ENCODE measurements at regions not wholly inside any gene's neighbourhood (a gene's known extent, or its start where the extent isn't known, plus 50 kb on each side); places are given as distances from the start of the nearest gene placed in this dataset.

GRCh38 chrX:124232523-124233201, 99.8 kb upstream of the TEX13D start:
- Histone ChIP-seq H3K36me3 (ENCODE audit: low read depth) (no peaks in the 10 kb centered on the region), H3K4me1 (replicated peaks; ENCODE audit: insufficient read depth) (no peaks in the 10 kb centered on the region), H3K4me2 (no peak overlapping the region), H3K4me3 (no peak overlapping the region), H2AFZ (no peak overlapping the region), H3K79me2 (ENCODE audit: low read depth) (no peaks in the 10 kb centered on the region), H3K9me2 (ENCODE audit: insufficient read depth) (no peaks in the 10 kb centered on the region), H3K27ac (no peak overlapping the region), H3K27me3 (ENCODE audit: insufficient read depth, low read depth) (0 out of 2 replicates have a peak, but pooled peaks cover 5% of the 10 kb centered on the region), H4K20me1 (ENCODE audit: insufficient read depth) (no peaks in the 10 kb centered on the region), H3K9me3 (ENCODE audit: insufficient read depth, low read depth) (no peaks in the 10 kb centered on the region), H3F3A (ENCODE audit: insufficient read depth, low read depth) (no peaks in the 10 kb centered on the region)
- no TSS peak for BruUV-seq (replicated peaks)
- no peak for DNase-seq
- POLR2A ChIA-PET (ENCODE audit: unreplicated experiment): no interaction called here
- CTCF ChIA-PET: no interaction called here
- TF ChIP-seq CTCF (conservative IDR thresholded peaks at IDR 0.05) (no peak), EZH2 (IDR thresholded peaks at IDR 0.05; ENCODE audit: low read depth) (no peak)
- intact Hi-C loops (cut with micrococcal nuclease; ENCODE audit: unreplicated experiment): no loop called here

GRCh38 chrX:124234348-124234747, 98.1 kb upstream of the TEX13D start:
- CTCF ChIA-PET: no interaction called here
- Histone ChIP-seq H3K36me3 (ENCODE audit: low read depth) (no peaks in the 10 kb centered on the region), H3K9me2 (ENCODE audit: insufficient read depth) (no peaks in the 10 kb centered on the region), H3F3A (ENCODE audit: insufficient read depth, low read depth) (no peaks in the 10 kb centered on the region), H3K27ac (no peak overlapping the region), H2AFZ (no peak overlapping the region), H3K4me3 (no peak overlapping the region), H3K27me3 (ENCODE audit: insufficient read depth, low read depth) (0 out of 2 replicates have a peak, but pooled peaks cover 11% of the 10 kb centered on the region), H3K4me1 (replicated peaks; ENCODE audit: insufficient read depth) (no peaks in the 10 kb centered on the region), H3K9me3 (ENCODE audit: insufficient read depth, low read depth) (no peaks in the 10 kb centered on the region), H4K20me1 (ENCODE audit: insufficient read depth) (no peaks in the 10 kb centered on the region), H3K4me2 (no peak overlapping the region), H3K79me2 (ENCODE audit: low read depth) (no peaks in the 10 kb centered on the region)
- no TSS peak for BruUV-seq (replicated peaks)
- intact Hi-C loops (cut with micrococcal nuclease; ENCODE audit: unreplicated experiment): no loop called here
- TF ChIP-seq CTCF (conservative IDR thresholded peaks at IDR 0.05) (no peak), EZH2 (IDR thresholded peaks at IDR 0.05; ENCODE audit: low read depth) (no peak)
- POLR2A ChIA-PET (ENCODE audit: unreplicated experiment): no interaction called here
- DNase-seq: no peak

GRCh38 chrX:124238268-124238667, 94.2 kb upstream of the TEX13D start:
- no peaks in the 10 kb centered on the region for H3K36me3 ChIP-seq (ENCODE audit: low read depth)
- H3K27ac ChIP-seq: no peak overlapping the region
- 0 out of 2 replicates have a peak, but pooled peaks cover 11% of the 10 kb centered on the region for H3K27me3 ChIP-seq (ENCODE audit: insufficient read depth, low read depth)
- intact Hi-C loops (cut with micrococcal nuclease; ENCODE audit: unreplicated experiment): no loop called here
- ChIA-PET POLR2A (ENCODE audit: unreplicated experiment) (no interaction called here), CTCF (interaction anchor here (0.6 kb wide), 1 partner anchor 10 kb away, joined by 3 read pairs; no protein-coding TSS in a partner anchor)
- no peak overlapping the region for H2AFZ ChIP-seq
- no peaks in the 10 kb centered on the region for H3K9me2 ChIP-seq (ENCODE audit: insufficient read depth)
- H4K20me1 ChIP-seq (ENCODE audit: insufficient read depth): no peaks in the 10 kb centered on the region
- H3K9me3 ChIP-seq (ENCODE audit: insufficient read depth, low read depth): no peaks in the 10 kb centered on the region
- no peak overlapping the region for H3K4me2 ChIP-seq
- no peaks in the 10 kb centered on the region for H3K4me1 ChIP-seq (replicated peaks; ENCODE audit: insufficient read depth)
- H3K79me2 ChIP-seq (ENCODE audit: low read depth): no peaks in the 10 kb centered on the region
- no TSS peak for BruUV-seq (replicated peaks)
- TF ChIP-seq EZH2 (IDR thresholded peaks at IDR 0.05; ENCODE audit: low read depth) (no peak), CTCF (conservative IDR thresholded peaks at IDR 0.05) (no peak)
- no peaks in the 10 kb centered on the region for H3F3A ChIP-seq (ENCODE audit: insufficient read depth, low read depth)
- DNase-seq: no peak
- no peak overlapping the region for H3K4me3 ChIP-seq

Measured in PC-9 (cell line).